ENCODE measurements at regions not wholly inside any gene's neighbourhood (a gene's known extent, or its start where the extent isn't known, plus 50 kb on each side); places are given as distances from the start of the nearest gene placed in this dataset.
"Not testable (repeated sequence)": the region's sequence is repeated elsewhere in the genome, so short reads cannot be mapped to it uniquely, and the experiment has no call there.

GRCh38 chr6:60471426-60471825 lies 1814.6 kb downstream of the KHDRBS2 start:
- H3K4me1 Mint-ChIP-seq; H3K23ac ChIP-seq (ENCODE audit: insufficient read length, low read depth, low read length); H2AK5ac ChIP-seq (ENCODE audit: insufficient read length, low read length); H4K20me1 ChIP-seq (ENCODE audit: control insufficient read depth, insufficient read depth, insufficient read length); H3K27ac ChIP-seq (ENCODE audit: insufficient read length, low read depth, low read length); H3K36me3 Mint-ChIP-seq (ENCODE audit: insufficient read depth in 1 of 3, low read depth in 3 of 3); H2BK15ac ChIP-seq (ENCODE audit: low read depth, low read length); H2AFZ ChIP-seq (ENCODE audit: low read length); H3K4me1 ChIP-seq (ENCODE audit: insufficient read depth, low read length); H3K79me1 ChIP-seq (ENCODE audit: insufficient read depth, low read depth, low read length, poor library complexity, severe bottlenecking); H2BK120ac ChIP-seq (ENCODE audit: low read depth, low read length, poor library complexity, severe bottlenecking); H3K79me2 ChIP-seq (ENCODE audit: insufficient read depth, low read length); H3K4ac ChIP-seq (ENCODE audit: low read depth, low read length); H3K4me2 ChIP-seq (ENCODE audit: insufficient read depth, insufficient read length, low read length); H2BK12ac ChIP-seq (ENCODE audit: insufficient read length, low read depth, low read length); H3K27me3 Mint-ChIP-seq (ENCODE audit: low read depth); H3K9me3 Mint-ChIP-seq; H3K23me2 ChIP-seq (ENCODE audit: insufficient read length, low read depth, low read length, poor library complexity, severe bottlenecking); H4K5ac ChIP-seq (ENCODE audit: insufficient read length, low read depth, low read length); H3K14ac ChIP-seq (ENCODE audit: insufficient read depth, low read length); H3K27ac Mint-ChIP-seq; H3K9ac ChIP-seq (ENCODE audit: extremely low read depth, insufficient read length, low read length); H2BK5ac ChIP-seq (ENCODE audit: insufficient read length, low read length); H3K27me3 ChIP-seq (ENCODE audit: insufficient read depth, low read length); H3K56ac ChIP-seq (ENCODE audit: insufficient read length, low read depth, low read length); H3K4me3 Mint-ChIP-seq; H4K8ac ChIP-seq (replicated peaks; ENCODE audit: insufficient read length, low read depth, low read length); H4K91ac ChIP-seq (ENCODE audit: insufficient read length, low read depth, low read length); H3K9me3 ChIP-seq (ENCODE audit: control insufficient read depth, low read depth, low read length); H2BK20ac ChIP-seq (ENCODE audit: low read depth, low read length, poor library complexity, severe bottlenecking); DNase-seq; H3T11ph ChIP-seq (ENCODE audit: low read length); H3K18ac ChIP-seq (ENCODE audit: insufficient read length, low read depth, low read length): not testable (repeated sequence)
- WGBS (ENCODE audit: extremely low coverage, insufficient read length, low lambda C conversion rate), result no CpG with 5 or more reads among the region's 3 CpGs

GRCh38 chr6:60450428-60450827 lies 1835.6 kb downstream of the KHDRBS2 start:
- not testable (repeated sequence) for H2BK15ac ChIP-seq (ENCODE audit: low read depth, low read length); H3K79me1 ChIP-seq (ENCODE audit: insufficient read depth, low read depth, low read length, poor library complexity, severe bottlenecking); H4K5ac ChIP-seq (ENCODE audit: insufficient read length, low read depth, low read length); H3K27ac ChIP-seq (ENCODE audit: insufficient read length, low read depth, low read length); H3K27me3 ChIP-seq (ENCODE audit: insufficient read depth, low read length); H2BK5ac ChIP-seq (ENCODE audit: insufficient read length, low read length); H4K20me1 ChIP-seq (ENCODE audit: control insufficient read depth, insufficient read depth, insufficient read length); DNase-seq; H2AK5ac ChIP-seq (ENCODE audit: insufficient read length, low read length); H3K27ac Mint-ChIP-seq; H4K8ac ChIP-seq (replicated peaks; ENCODE audit: insufficient read length, low read depth, low read length); H3K9me3 Mint-ChIP-seq; H2AFZ ChIP-seq (ENCODE audit: low read length); H3K4ac ChIP-seq (ENCODE audit: low read depth, low read length); H3K4me1 ChIP-seq (ENCODE audit: insufficient read depth, low read length); H3K9me3 ChIP-seq (ENCODE audit: control insufficient read depth, low read depth, low read length); H3K36me3 Mint-ChIP-seq (ENCODE audit: insufficient read depth in 1 of 3, low read depth in 3 of 3); H3K27me3 Mint-ChIP-seq (ENCODE audit: low read depth); H3K4me2 ChIP-seq (ENCODE audit: insufficient read depth, insufficient read length, low read length); H3K79me2 ChIP-seq (ENCODE audit: insufficient read depth, low read length); H3K23me2 ChIP-seq (ENCODE audit: insufficient read length, low read depth, low read length, poor library complexity, severe bottlenecking); H3K4me3 Mint-ChIP-seq; H3K4me1 Mint-ChIP-seq; H2BK20ac ChIP-seq (ENCODE audit: low read depth, low read length, poor library complexity, severe bottlenecking); H3K23ac ChIP-seq (ENCODE audit: insufficient read length, low read depth, low read length); H3K9ac ChIP-seq (ENCODE audit: extremely low read depth, insufficient read length, low read length); H4K91ac ChIP-seq (ENCODE audit: insufficient read length, low read depth, low read length); H3K18ac ChIP-seq (ENCODE audit: insufficient read length, low read depth, low read length); H2BK120ac ChIP-seq (ENCODE audit: low read depth, low read length, poor library complexity, severe bottlenecking); H3T11ph ChIP-seq (ENCODE audit: low read length); H3K14ac ChIP-seq (ENCODE audit: insufficient read depth, low read length); H2BK12ac ChIP-seq (ENCODE audit: insufficient read length, low read depth, low read length); H3K56ac ChIP-seq (ENCODE audit: insufficient read length, low read depth, low read length)
- no CpG with 5 or more reads among the region's 1 CpG for WGBS (ENCODE audit: extremely low coverage, insufficient read length, low lambda C conversion rate)
